ENCODE measurements at regions not wholly inside any gene's neighbourhood (a gene's known extent, or its start where the extent isn't known, plus 50 kb on each side); places are given as distances from the start of the nearest gene placed in this dataset.

- CTCF ChIA-PET, result no interaction called here
- DNase-seq (ENCODE audit: low read depth, low spot score), result no peak
These were observed 1831.5 kb upstream of the MIR17HG start for GRCh38 chr13:89515948-89516347.

More at GRCh38 chr13:89515948-89516347, 1831.5 kb upstream of the MIR17HG start:
- no peak for TF ChIP-seq RAD21 (IDR thresholded peaks at IDR 0.05; ENCODE audit: low read depth)
- TF ChIP-seq ZNF274 (IDR thresholded peaks at IDR 0.05; ENCODE audit: low read depth, low read length), result no peak
- TF ChIP-seq POLR2A (IDR thresholded peaks at IDR 0.05; ENCODE audit: borderline replicate concordance, extremely low read depth, insufficient read depth, insufficient read length), result no peak
- TF ChIP-seq FOSL1 (IDR thresholded peaks at IDR 0.05; ENCODE audit: low read depth), result no peak
- TF ChIP-seq TCF7L2 (IDR thresholded peaks at IDR 0.05; ENCODE audit: borderline replicate concordance, extremely low read depth, insufficient read depth, insufficient read length), result no peak
- no peak for TF ChIP-seq CBX3 (IDR thresholded peaks at IDR 0.05; ENCODE audit: low read depth)
- TF ChIP-seq ELF1 (IDR thresholded peaks at IDR 0.05; ENCODE audit: borderline replicate concordance, low read depth), result no peak
- no peak for TF ChIP-seq YY1 (IDR thresholded peaks at IDR 0.05; ENCODE audit: extremely low read depth, insufficient replicate concordance, low read depth, low read length)
- no peak for TF ChIP-seq ATF3 (IDR thresholded peaks at IDR 0.05)
- TF ChIP-seq ZFX (IDR thresholded peaks at IDR 0.05), result no peak
- TF ChIP-seq CTCF (IDR thresholded peaks at IDR 0.05 in 2 of 3, conservative IDR thresholded peaks at IDR 0.05 in 1 of 3; ENCODE audit: borderline replicate concordance in 1 of 3, insufficient read depth in 1 of 3, low read depth in 2 of 3, low read length in 2 of 3), result no peak
- no peak for ATAC-seq
- peaks cover 0 to 4% of the 10 kb centered on the region in 2 experiments; a peak in 1 of 4 replicates for H3K4me1 ChIP-seq (ENCODE audit: control insufficient read depth in 1 of 2, insufficient read depth in 2 of 2, low read length in 2 of 2)
- H4K20me1 ChIP-seq (ENCODE audit: insufficient read depth), result no peaks in the 10 kb centered on the region
- ChIA-PET POLR2A (no interaction called here), RAD21 (ENCODE audit: low non-redundant PET in 1 of 2, low total read pairs in 2 of 2, uncharacterized antibody in 2 of 2, unreplicated experiment in 2 of 2) (no interaction called here)
- H3K9me3 ChIP-seq (ENCODE audit: control insufficient read depth in 1 of 2, insufficient read depth in 1 of 2, low read depth in 1 of 2, low read length in 2 of 2), result no peaks in the 10 kb centered on the region
- H3K79me2 ChIP-seq (ENCODE audit: insufficient read depth, low read length), result no peaks in the 10 kb centered on the region
- intact Hi-C loops (cut with micrococcal nuclease), result no loop called here
- H3K27ac ChIP-seq (ENCODE audit: low read depth, low read length), result no peak overlapping the region
- no peak overlapping the region for H3K4me3 ChIP-seq (replicated peaks in 1 of 2; ENCODE audit: low read depth in 1 of 2, low read length in 2 of 2)
- no TSS peak for BruUV-seq (replicated peaks)
- no peak overlapping the region for H3K9ac ChIP-seq (ENCODE audit: low read length)
- H3K9me2 ChIP-seq (ENCODE audit: insufficient read depth), result no peaks in the 10 kb centered on the region
- H3K27me3 ChIP-seq (ENCODE audit: insufficient read depth, low read length), result no peaks in the 10 kb centered on the region
- H3K4me2 ChIP-seq (ENCODE audit: low read length), result no peak overlapping the region
- H3K36me3 ChIP-seq (ENCODE audit: control insufficient read depth in 1 of 2, insufficient read depth in 2 of 2, low read length in 2 of 2), result no peaks in the 10 kb centered on the region
- H2AFZ ChIP-seq (ENCODE audit: low read depth, low read length, poor library complexity, severe bottlenecking), result no peak overlapping the region

All from HCT116 (cell line).